ENCODE measurements at regions not wholly inside any gene's neighbourhood (a gene's known extent, or its start where the extent isn't known, plus 50 kb on each side); places are given as distances from the start of the nearest gene placed in this dataset.

DNA sequence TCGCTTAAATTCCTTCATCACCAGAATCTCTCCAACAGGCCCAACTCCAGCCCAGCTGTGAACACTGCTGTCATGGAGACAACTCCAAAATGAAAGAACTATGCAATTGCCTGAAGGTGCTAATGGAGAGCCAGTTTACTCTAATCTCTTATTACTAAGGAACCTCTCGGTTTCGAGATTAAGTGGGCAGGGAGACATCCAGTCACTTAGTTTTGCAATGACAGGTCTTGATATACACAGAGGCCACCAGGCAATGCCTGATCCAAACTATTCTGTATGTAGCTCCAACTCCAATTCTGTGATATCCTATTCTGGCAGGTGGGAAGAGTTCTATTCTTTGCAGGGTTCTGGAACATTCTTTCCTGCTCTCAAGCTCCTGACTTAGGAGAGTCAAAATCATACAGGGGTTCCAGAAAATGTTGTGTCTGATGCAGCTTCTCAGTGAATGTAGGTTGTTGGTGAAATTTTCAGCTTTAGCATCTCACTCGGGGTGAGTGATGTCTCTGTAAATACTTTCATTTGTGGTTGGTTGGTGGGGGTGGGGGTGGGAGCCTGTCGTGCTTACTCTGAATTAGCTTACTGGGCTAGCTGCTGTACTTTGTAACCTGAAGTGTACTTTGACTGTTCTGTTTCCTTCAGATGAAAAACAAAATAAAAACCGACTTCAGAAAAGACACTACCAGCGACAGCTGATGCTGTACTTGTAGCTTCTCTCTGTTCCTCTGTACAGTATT, 170.9 kb downstream of the PALM2AKAP2 start:
- no peak for DNase-seq (ENCODE audit: low spot score)

DNA sequence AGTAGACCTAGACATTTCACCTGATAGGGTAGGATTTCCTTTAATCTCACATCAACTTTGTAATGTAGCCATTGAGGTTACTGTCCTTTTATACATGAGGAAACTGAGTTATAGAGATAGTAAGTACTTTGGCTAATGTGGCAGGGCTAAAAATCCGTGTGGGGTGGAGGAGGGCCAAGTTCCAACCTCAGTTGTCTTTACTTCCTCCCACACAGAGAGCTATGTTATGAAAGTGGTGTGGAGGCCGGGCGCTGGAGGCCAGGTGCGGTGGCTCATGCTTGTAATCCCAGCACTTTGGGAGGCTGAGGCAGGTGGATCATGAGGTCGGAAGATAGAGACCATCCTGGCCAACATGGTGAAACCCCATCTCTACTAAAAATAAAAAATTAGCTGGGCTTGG, 173.3 kb downstream of the PALM2AKAP2 start:
- DNase-seq (ENCODE audit: low spot score) = no peak

DNA sequence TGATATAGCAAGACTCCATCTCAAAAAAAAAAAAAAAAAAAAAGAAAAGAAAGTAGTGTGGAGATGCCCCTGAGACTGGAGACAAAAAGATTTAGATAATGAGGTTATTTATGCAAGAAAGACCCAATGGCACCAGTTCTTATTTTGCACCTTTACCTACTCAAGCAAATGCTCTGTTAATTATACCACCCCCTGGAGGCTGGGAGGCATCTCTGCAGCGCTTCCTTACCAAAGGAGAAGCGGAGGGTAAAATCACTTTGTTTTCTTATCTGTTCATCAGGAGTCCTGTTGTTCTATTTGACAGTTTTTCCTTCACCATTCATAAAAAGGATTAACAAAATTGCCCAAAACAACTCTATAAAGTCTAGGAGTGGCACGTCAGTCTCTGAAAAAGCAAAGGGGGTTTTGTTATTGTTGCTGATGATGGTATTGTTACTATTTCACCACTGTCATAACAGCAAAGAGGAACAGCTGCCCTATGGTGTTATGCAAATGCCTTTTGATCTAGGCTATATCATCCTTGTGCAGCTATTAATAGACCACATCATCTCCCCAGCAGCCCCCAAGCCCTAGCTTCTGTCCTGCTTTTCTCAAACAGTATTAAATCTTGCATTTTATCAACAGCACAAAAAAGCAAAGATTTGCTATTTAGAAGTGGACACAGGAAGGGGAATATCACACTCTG, 174.0 kb downstream of the PALM2AKAP2 start:
- DNase-seq (ENCODE audit: low spot score) = no peak

DNA sequence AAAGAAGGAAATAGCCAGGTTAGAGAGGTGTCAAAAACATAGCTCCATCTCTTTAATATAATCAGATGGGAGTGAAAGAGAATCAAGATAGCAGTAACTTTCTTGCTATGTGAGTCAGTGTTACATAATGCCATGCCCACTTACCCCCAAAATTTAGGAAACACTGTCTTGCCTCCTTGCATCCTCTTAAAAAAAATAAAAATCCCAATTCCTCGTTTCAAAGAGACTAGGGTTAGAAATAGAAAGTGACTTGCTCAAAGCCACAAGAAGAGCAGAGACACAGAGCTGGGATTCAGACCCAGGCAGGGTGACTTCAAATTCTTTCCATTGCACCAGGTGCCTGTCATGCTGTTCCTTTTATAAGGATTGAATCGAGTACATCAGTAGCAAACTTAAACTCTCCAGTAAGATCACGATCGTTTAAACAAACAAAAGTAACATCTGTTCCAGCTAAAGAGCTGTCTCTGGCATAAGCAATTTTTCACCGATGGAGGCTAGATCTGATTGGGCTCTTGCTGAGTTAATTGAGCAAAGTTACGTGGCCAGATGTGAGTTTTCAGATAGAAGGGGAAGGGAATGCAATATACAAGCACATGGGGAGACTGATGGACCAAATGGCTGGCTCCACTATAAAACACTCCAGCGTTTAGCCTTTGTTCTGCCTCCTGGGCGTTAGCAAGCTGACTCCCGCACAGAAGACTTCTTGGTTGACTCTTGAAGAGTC, 176.9 kb downstream of the PALM2AKAP2 start:
- no peak for DNase-seq (ENCODE audit: low spot score)

DNA sequence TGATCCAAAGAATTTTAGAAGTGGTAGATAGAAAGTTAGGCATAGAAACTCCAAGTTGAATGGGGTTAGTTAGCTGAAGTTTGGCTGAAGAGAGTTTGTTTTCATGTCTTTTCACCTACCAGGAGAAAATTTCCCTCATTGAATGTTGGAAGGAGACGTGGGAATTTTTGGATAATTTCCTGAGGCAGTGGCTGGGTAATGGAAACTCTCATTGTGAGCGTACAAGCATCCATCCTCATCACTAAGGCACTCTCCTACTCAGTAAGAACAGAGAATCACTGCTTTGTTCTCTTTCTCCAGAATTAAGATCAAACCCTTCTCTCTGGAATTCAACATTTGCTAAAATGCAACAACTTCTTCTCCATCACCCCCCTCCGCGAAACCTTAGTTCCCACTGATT, 179.7 kb downstream of the PALM2AKAP2 start:
- DNase-seq (ENCODE audit: low spot score) = no peak

DNA sequence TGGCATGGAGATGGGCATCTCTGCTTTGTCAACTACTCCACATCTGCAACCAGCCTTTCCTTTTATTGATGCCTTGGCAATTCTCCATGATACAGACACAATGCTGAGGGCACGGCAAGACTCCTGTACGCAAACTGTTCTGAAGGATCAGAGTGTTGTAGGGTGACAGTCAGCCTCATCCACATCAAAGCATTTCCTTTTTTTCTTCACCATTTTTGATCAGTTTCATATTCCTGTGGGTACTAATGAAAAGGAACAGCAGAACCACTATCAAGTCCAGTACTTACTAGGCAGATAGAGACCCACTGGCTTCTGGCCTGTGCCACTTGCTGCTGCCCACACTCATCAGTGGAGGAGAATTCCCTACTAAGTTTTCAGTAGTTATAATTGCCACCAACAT, 181.6 kb downstream of the PALM2AKAP2 start:
- DNase-seq (ENCODE audit: low spot score) = no peak

DNA sequence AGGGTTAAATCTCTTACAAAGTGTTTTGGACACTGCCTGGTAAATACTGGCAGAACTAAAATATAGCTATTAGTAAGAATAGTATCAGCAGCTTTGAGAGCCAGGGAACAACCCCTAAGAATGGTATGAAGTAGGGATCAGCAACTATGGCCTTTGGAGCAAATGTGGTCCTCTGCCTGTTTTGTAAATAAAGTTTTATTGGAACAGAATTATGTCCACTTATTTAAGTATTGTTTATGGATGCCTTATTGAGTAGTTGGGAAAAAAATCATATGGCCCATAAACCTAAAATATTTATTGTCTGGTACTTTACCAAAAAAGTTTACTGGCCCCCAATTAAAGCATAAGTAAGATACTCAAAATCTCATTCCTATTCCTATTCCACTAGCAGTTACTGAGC, 182.2 kb downstream of the PALM2AKAP2 start:
- DNase-seq (ENCODE audit: low spot score) = no peak

DNA sequence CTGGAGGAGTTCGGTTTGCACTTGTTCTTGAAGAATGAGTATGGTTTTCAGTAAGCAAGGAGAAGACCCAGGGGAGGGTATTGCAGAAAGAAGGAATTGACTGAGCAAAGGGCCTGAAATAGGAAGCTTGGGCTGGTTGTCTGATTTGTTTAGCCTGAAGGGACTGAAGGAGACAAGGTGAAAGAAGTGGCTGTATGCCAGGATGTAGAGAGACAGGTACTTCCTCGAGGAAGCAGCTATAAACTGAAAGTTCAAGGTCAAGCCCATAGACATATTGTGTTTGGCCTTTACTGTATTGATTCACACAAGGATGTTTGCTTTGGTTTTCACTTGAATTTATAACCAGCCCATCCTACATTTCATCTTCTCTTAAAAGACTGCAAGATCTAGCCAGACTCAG, 183.1 kb downstream of the PALM2AKAP2 start:
- no peak for DNase-seq (ENCODE audit: low spot score)

DNA sequence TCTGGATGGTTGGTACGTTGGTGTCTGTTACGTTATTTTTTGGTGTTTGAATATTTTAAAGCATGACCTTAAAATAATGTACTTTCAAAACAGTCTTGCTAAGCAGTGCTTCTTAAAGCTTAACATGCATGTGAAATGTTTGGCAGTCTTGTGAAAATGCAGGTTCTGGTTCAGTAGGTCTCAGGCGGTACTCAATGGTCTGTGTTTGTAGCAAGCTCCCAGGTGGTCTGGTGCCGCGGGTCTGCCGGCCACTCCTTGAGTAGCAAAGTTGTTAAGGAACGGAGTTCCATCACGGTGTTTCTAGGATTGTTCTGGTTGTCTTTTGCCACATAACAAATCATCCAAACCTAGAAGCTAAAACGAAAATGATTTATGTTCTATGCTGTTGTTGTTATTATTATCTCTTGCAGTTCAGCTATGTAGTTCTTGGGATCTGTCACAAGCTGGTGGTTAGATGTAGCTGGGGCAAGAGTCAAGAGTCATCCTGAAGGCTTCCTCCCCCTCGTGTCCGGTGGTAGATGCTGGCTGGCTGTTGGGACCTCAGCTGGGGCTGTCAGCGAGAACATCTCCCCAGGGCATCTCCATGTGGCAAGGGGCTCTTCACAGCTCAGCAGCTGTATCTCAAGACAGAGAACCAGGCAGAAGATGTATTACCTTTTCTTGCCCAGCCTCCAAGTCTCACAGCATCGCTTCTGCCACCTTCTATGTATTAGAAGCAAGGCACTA, 186.8 kb downstream of the PALM2AKAP2 start:
- no peak for DNase-seq (ENCODE audit: low spot score)

DNA sequence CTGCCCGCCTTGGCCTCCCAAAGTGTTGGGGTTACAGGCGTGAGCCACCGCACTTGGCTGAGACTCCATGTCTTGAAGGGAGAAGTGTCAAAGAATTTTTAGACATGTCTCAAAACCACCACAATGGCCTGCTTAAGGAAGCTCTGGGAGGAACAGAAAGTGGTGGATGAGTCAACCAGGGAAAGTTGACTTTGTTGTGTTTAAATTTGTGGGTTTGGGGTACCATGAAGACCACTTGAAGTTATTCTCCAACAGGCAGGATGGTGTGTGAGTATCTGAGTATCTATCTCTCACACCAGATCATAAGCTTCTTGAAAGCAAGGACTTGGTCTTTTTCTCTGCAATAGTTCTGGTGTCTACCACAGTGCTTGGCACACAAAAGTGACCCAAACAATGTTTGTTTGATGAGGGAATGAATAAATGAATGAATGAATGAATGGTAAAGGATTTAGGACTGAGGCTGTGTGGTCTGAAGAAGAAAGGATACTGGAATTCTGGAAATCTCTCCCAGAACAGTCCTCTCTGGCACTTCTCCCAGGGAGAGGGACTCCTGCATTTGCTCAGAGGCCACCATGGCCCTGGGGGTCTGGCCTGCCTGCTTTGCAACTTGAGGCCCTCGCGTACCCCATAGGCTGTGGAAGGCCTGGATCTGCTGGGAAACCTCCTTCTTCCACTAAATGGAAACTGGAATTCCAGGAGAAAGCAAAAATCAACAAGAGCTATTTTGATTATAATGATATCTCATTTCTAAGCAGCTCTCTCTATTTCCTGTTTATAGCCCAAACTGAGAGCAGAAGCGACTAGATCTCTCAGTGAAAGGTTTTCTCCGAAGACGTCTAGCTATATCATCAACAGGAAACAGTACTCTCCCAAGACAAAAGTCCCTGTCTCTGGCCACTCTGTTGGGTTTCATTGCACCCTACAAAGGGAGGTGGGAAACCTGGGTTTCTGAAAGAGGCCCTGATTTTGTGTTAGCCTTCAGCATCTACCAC, 187.9 kb downstream of the PALM2AKAP2 start:
- peak; percentile 44 for DNase-seq (ENCODE audit: low spot score)

DNA sequence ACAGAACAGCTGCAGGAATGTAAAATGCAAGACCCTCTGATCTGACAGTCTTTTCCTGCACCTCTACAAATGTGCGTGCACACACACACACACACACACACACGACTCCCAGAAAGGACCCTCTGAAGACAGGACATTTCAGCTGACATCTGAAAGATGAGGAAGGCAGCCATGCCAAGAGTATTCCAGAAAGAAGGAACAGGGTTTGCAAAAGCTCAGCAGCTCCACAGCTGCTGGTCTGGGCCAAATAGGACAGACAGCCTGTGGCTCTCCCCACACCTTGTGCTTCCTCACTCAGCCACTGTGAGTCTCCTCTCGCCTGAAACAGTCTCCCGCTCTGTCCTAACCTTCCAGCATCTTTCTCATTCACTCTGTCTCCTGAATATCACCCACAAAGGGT, 189.0 kb downstream of the PALM2AKAP2 start:
- peak; percentile 24 for DNase-seq (ENCODE audit: low spot score)

DNA sequence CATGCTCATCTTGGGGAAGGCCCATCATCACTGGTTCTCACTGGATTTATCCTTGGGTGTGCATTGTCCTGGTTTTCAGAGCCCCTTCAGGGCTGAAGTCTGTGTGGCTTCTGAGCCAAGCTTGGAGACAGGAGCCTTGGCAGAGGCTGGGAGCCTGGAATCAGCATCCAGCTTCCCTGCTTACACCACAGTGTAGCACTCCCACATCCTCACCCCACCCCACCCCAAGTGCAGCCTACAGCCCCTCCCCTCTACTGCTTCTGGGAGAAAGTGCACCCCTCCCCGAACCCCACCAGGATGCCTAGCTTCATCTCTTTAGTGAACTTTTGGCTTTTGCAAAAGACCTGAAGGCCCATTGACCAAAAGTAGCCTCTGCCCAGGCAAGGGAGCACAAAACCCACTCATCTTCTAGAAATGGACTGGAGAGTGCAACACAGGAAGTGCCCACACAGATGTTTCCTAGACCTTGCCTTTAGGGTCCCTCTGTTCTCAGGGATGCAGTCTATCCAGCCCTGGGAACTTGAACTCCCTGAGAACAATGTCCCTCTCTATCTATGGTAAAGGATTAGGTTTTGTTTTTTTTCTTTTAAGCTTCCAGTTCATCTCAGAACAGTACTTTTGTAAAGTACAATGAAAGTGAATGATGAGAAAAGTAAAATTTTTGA, 189.7 kb downstream of the PALM2AKAP2 start:
- no peak for DNase-seq (ENCODE audit: low spot score)

DNA sequence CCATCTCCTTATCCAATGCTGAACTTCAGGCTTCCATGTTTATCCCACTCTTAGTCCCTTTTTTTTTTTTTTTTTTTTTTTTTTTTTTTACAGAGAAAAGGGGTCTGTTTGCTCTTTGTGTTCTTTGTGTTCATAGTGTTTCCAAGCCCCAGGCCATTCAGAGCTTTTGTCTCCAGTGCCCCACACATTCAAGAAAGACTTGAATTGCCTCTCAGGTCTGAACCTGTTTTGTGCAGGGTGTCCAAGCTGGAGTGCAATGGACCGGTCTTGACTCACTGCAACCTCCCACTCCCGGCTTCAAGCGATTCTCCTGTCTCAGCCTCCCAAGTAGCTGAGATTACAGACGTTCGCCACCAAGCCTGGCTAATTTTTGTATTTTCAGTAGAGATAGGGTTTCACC, 191.2 kb downstream of the PALM2AKAP2 start:
- no peak for DNase-seq (ENCODE audit: low spot score)

DNA sequence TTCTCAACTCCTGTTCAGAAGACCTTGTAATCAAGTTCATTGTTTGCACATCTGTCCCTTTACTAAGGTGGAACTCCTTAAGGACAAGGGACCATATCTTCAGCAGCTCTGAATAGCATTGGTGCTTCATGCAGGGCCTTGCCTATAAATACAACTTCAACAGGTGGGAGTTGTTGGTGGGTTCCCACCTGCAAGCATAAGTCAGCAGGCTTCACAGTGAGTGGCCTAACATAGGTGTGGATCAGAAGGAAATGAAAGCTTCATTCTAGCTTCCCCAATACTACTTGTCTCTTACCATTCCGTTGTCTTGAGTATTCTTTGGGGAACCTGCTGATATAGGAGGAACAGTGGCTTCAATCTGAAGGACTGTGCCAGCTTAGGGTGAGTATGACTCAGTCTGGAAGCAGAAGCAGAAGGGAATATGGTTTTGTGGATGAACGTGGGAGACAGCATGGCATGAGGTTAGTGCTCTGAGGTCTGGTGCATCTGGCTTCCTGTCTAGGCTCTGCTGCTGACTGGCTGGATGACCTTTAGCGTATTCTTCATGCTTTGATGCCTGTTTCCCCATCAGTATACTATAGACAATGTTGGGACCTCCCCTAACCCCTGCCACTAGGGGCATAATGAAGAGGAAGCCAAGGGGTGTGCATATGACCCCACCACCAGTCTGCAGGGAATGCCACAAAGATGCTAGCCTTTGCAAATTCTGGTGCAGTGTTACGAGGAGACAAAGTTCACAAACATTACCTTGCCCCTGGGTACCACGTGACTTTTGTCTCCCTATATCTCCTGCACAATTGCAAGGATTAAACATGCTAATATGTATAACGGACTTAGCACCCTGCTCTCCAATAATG, 192.3 kb downstream of the PALM2AKAP2 start:
- peak; percentile 84 for DNase-seq (ENCODE audit: low spot score)

DNA sequence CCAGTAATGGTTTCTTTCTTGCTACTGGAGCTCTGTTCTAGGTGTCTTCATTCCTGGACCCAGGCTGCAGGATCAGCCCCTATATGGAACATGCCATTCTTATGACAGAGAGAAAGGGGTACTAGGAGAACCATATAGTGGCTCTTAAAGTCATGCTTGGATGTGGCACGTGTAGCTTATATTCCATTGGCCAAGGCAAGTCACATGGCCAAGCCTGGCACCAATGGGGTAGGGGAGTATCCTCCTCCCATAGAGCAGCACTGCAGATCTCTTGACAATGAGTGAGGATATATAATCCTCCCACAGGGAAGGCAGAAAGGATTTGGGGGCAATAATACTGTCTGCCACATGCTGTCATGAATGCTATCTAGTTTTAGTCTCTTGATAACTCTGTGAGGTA, 193.3 kb downstream of the PALM2AKAP2 start:
- no peak for DNase-seq (ENCODE audit: low spot score)

DNA sequence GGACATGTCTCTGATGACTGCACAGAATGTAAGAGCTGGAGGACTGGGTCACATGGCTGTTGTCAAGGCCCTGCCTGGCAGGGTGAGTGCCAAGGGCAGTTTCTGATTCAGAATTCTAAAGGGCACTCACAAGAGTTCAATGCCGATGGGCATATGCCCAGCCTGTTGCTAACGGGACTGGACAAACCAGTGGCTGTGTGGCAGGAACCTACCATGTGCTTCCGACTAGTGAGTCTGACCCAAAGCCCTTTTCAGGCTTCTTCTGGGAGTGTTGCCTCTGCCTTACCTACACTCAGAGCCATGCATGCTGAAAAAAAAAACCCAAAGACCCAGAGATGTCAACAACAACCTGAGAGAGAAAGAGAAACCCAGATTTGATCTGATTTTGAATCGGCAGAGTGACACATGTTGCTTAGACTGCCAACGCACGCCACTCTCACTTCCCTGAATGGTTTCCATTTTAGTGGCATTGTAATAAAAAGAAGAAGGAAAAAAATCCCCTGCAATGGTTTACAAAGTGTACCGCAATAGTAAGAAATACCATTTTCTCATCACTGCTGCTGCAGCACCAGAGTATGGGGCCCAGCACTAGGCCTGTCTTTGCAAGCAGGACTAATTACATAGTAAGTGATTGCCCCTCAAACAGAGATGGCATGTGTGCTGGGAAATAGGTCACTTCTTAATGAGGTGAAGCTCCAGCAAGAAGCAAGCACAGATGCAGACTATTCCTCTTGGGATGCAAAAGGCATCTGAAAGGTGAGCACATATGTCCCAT, 194.3 kb downstream of the PALM2AKAP2 start:
- DNase-seq (ENCODE audit: low spot score) = peak; percentile 56

DNA sequence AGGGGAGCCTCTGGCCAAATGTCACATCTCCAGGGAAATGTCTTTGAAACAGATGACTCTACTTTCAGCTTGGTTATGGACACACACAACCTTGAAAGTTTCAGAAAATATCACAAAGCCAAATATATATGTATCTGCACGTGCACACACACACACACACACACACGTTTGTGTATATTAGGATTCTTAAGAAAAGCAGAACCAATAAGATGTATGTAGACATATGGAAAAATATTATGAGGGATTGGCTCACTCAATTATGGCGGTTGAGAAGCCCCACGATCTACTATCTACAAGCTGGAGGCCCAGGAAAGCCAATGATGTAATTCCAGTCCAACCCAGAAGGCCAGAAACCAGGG, 194.9 kb downstream of the PALM2AKAP2 start:
- DNase-seq (ENCODE audit: low spot score) = no peak

DNA sequence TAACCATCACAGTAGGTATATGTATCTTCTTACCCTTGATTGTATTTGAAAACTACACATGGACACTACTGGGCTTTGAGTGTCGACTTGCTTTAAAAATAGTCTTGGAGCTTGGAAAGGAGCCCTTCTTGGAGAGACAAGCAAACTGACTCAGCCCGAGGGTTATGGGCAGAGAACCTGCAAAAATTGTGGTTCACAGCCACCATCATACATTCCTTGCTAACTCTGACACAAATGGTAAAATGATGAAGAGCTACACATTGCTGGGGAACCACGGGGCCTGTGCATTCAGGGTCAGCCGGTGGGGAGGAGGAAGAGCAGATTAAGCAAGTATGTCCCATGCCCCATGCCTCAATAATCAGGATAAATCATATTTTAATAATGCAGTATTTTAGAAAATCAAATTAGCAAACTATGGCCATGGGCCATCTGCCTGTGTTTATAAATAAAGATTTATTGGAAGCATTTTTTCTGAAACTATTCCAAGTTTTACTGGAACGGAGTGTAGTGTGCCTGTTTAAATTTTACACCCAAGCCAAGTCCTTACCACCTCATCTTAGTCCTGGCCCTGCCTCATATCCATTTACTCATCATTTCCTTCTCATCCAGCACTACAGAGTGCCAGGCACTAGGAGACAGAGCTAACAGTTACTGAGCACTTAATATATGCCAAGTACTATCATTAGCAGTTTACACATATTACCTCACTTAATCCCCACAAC, 195.7 kb downstream of the PALM2AKAP2 start:
- no peak for DNase-seq (ENCODE audit: low spot score)
